ENCODE measurements at regions not wholly inside any gene's neighbourhood (a gene's known extent, or its start where the extent isn't known, plus 50 kb on each side); places are given as distances from the start of the nearest gene placed in this dataset.
"Not testable (repeated sequence)": the region's sequence is repeated elsewhere in the genome, so short reads cannot be mapped to it uniquely, and the experiment has no call there.

- no peak for TF ChIP-seq CTCF (IDR thresholded peaks at IDR 0.05; ENCODE audit: low read depth, low read length)
Measured at GRCh38 chr6:112416866-112417265, 69.7 kb downstream of the RFPL4B start.

GRCh38 chr6:112427011-112427410 lies 79.9 kb downstream of the RFPL4B start:
- not testable (repeated sequence) for DNase-seq; H3K4me3 ChIP-seq (ENCODE audit: low read depth, low read length); H3K27me3 ChIP-seq (ENCODE audit: insufficient read depth, low read depth, severe bottlenecking); H3K36me3 ChIP-seq; H3K27ac ChIP-seq; H3K9me3 ChIP-seq (ENCODE audit: severe bottlenecking)

More at GRCh38 chr6:112416866-112417265, 69.7 kb downstream of the RFPL4B start:
- H3K36me3 ChIP-seq: no peaks in the 10 kb centered on the region
- no peak overlapping the region for H3K4me3 ChIP-seq (ENCODE audit: low read depth, low read length)
- H3K27ac ChIP-seq: no peak overlapping the region
- no peaks in the 10 kb centered on the region for H3K27me3 ChIP-seq (ENCODE audit: insufficient read depth, low read depth, severe bottlenecking)
- DNase-seq: no peak
- H3K9me3 ChIP-seq (ENCODE audit: severe bottlenecking): no peaks in the 10 kb centered on the region

GRCh38 chr6:112427499-112427898 lies 80.4 kb downstream of the RFPL4B start:
- no peak for DNase-seq
- no peaks in the 10 kb centered on the region for H3K27me3 ChIP-seq (ENCODE audit: insufficient read depth, low read depth, severe bottlenecking)
- peaks cover 2% of the 10 kb centered on the region for H3K9me3 ChIP-seq (ENCODE audit: severe bottlenecking)
- no peaks in the 10 kb centered on the region for H3K36me3 ChIP-seq
- H3K27ac ChIP-seq: no peak overlapping the region
- no peak for TF ChIP-seq CTCF (IDR thresholded peaks at IDR 0.05; ENCODE audit: low read depth, low read length)
- no peak overlapping the region for H3K4me3 ChIP-seq (ENCODE audit: low read depth, low read length)

- H3K4me3 ChIP-seq (ENCODE audit: low read depth, low read length): no peak overlapping the region
- H3K36me3 ChIP-seq: no peaks in the 10 kb centered on the region
- no peaks in the 10 kb centered on the region for H3K27me3 ChIP-seq (ENCODE audit: insufficient read depth, low read depth, severe bottlenecking)
- no peak for TF ChIP-seq CTCF (IDR thresholded peaks at IDR 0.05; ENCODE audit: low read depth, low read length)
- H3K27ac ChIP-seq: no peak overlapping the region
- H3K9me3 ChIP-seq (ENCODE audit: severe bottlenecking): peaks cover 2% of the 10 kb centered on the region
- no peak for DNase-seq
Measured at GRCh38 chr6:112428477-112428876, 81.3 kb downstream of the RFPL4B start.

- TF ChIP-seq CTCF (IDR thresholded peaks at IDR 0.05; ENCODE audit: low read depth, low read length): 0 out of 2 replicates have a peak, but pooled peaks have one; percentile 4
- peaks cover 2% of the 10 kb centered on the region for H3K9me3 ChIP-seq (ENCODE audit: severe bottlenecking)
- DNase-seq: no peak
- no peak overlapping the region for H3K27ac ChIP-seq
- no peaks in the 10 kb centered on the region for H3K27me3 ChIP-seq (ENCODE audit: insufficient read depth, low read depth, severe bottlenecking)
- no peaks in the 10 kb centered on the region for H3K36me3 ChIP-seq
- no peak overlapping the region for H3K4me3 ChIP-seq (ENCODE audit: low read depth, low read length)
Measured at GRCh38 chr6:112429226-112429625, 82.1 kb downstream of the RFPL4B start.

- Histone ChIP-seq H3K27me3 (ENCODE audit: insufficient read depth, low read depth, severe bottlenecking) (no peaks in the 10 kb centered on the region), H3K27ac (no peak overlapping the region), H3K4me3 (ENCODE audit: low read depth, low read length) (no peak overlapping the region), H3K9me3 (ENCODE audit: severe bottlenecking) (no peaks in the 10 kb centered on the region), H3K36me3 (no peaks in the 10 kb centered on the region)
- DNase-seq: no peak
- no peak for TF ChIP-seq CTCF (IDR thresholded peaks at IDR 0.05; ENCODE audit: low read depth, low read length)
Measured at GRCh38 chr6:112431803-112432202, 84.7 kb downstream of the RFPL4B start.

All from WERI-Rb-1 (cell line).